ENCODE measurements at regions not wholly inside any gene's neighbourhood (a gene's known extent, or its start where the extent isn't known, plus 50 kb on each side); places are given as distances from the start of the nearest gene placed in this dataset.

- Histone ChIP-seq H3K4me1 (ENCODE audit: control insufficient read depth, insufficient read depth, low read length) (no peaks in the 10 kb centered on the region), H3K27ac (ENCODE audit: low read length) (no peak overlapping the region), H3K4me3 (ENCODE audit: low read length) (no peak overlapping the region), H3K27me3 (ENCODE audit: control insufficient read depth, insufficient read depth) (no peaks in the 10 kb centered on the region), H3K9me3 (ENCODE audit: control insufficient read depth, low read length) (no peaks in the 10 kb centered on the region)
- ATAC-seq = no peak
- intact Hi-C loops (cut with DNase I) = no loop called here
- no peak for DNase-seq
- 82% methylated on average over 4 of the region's 4 CpGs for WGBS
Measured at GRCh38 chr4:125140966-125141495, 173.7 kb upstream of the FAT4 start.

DNA sequence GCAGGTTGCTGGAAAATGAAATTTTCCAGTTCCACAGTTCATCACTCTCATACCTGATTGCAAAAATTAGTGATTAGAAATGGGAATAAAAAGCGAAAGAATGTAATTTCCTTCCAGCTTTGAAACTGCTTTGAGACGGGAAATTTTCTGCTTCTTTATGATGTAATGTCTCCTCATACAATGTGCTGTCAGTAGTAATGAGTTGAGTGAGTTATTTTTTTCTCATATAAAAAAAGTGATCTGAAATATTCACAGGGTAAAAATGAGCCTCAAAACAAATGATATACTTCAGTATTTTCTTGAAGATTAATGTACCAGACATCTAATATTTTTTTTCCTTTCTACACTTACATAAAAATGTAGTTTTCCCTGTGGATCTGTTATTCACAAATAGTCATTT is 179.1 kb upstream of the FAT4 start:
- 44% methylated on average over 2 of the region's 2 CpGs for WGBS
- DNase-seq = no peak
- Histone ChIP-seq H3K4me3 (ENCODE audit: low read length) (no peak overlapping the region), H3K4me1 (ENCODE audit: control insufficient read depth, insufficient read depth, low read length) (no peaks in the 10 kb centered on the region), H3K9me3 (ENCODE audit: control insufficient read depth, low read length) (no peaks in the 10 kb centered on the region), H3K27me3 (ENCODE audit: control insufficient read depth, insufficient read depth) (no peaks in the 10 kb centered on the region), H3K27ac (ENCODE audit: low read length) (no peak overlapping the region)
- no peak for ATAC-seq
- intact Hi-C loops (cut with DNase I) = no loop called here

DNA sequence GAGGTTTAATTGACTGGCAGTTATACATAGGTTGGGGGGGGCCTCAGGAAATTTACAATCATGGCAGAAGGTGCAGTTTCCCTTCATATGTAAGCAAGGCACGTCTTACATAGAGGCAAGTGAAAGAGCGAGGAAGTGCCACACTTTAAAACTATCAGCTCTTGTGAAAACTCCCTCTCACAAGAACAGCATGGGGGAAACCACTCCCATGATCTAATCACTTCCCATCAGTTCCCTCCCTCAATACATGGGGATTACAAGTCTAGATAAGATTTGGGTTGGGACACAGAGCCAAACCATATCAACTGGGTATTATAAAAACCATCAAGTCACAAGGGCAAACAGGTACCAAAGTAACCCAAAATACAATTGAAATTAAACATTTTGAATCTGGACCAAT is 182.0 kb upstream of the FAT4 start:
- WGBS = 78% methylated on average over 2 of the region's 2 CpGs
- ATAC-seq = no peak
- Histone ChIP-seq H3K9me3 (ENCODE audit: control insufficient read depth, low read length) (no peaks in the 10 kb centered on the region), H3K4me1 (ENCODE audit: control insufficient read depth, insufficient read depth, low read length) (no peaks in the 10 kb centered on the region), H3K27ac (ENCODE audit: low read length) (no peak overlapping the region), H3K27me3 (ENCODE audit: control insufficient read depth, insufficient read depth) (no peaks in the 10 kb centered on the region), H3K4me3 (ENCODE audit: low read length) (no peak overlapping the region)
- no peak for DNase-seq
- intact Hi-C loops (cut with DNase I) = no loop called here

DNA sequence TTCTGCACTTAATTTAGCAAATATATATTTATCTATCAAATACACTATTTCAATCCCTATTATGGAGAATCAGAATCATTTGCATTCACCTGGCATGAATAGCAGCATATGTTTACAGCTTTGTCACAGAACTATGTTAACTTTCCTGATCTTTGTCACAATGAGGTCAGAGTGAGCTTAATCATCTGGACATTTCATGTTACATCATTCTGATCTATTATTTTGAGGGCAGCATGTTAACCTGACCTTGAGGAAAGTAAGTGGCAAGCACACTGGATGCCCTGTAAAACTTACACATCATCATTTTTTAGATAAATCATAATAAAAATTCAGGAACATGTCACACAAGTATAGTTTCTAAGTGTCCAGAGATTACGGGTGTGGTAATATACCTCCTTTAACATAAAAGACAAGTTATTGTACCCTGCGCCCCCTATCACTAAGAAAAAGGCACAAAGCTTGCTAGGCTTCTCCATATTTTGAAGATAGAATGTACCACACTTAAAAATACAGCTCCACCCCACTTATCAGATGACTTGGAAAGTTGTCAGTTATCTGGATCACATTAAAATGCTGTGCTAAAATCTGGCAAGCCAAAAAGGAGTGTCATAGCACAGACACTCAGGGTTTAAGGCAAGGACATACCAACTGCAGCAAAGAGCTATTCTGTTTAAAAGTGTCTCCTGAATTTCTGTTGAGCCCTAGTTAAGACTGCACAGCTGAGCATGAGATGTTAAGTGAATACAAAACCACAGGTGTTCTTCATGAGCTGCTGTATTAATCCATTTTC is 182.7 kb upstream of the FAT4 start:
- 95% methylated on average over 2 of the region's 2 CpGs for WGBS
- Histone ChIP-seq H3K27ac (ENCODE audit: low read length) (no peak overlapping the region), H3K27me3 (ENCODE audit: control insufficient read depth, insufficient read depth) (no peaks in the 10 kb centered on the region), H3K4me1 (ENCODE audit: control insufficient read depth, insufficient read depth, low read length) (no peaks in the 10 kb centered on the region), H3K4me3 (ENCODE audit: low read length) (no peak overlapping the region), H3K9me3 (ENCODE audit: control insufficient read depth, low read length) (no peaks in the 10 kb centered on the region)
- no peak for ATAC-seq
- intact Hi-C loops (cut with DNase I) = no loop called here
- no peak for DNase-seq

DNA sequence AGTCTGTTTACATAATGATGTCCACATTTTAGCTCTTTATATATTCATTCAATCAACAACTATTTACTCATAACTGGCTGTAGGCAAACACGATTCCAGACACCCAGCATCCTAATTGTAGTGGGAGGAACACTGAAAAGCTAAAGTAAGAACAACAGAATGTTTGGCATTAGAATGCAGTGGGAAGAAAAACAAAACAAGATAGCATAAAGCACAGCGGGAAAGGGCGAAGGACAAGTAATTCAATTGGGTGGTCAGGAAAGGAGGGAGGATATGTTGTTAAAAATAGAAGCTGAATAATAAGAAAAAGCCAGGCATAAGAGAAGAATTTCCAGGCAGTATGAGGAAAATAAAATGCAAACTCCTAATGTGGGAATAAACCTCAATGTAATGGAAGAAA is 189.5 kb upstream of the FAT4 start:
- H3K9me3 ChIP-seq (ENCODE audit: control insufficient read depth, low read length) = no peaks in the 10 kb centered on the region

DNA sequence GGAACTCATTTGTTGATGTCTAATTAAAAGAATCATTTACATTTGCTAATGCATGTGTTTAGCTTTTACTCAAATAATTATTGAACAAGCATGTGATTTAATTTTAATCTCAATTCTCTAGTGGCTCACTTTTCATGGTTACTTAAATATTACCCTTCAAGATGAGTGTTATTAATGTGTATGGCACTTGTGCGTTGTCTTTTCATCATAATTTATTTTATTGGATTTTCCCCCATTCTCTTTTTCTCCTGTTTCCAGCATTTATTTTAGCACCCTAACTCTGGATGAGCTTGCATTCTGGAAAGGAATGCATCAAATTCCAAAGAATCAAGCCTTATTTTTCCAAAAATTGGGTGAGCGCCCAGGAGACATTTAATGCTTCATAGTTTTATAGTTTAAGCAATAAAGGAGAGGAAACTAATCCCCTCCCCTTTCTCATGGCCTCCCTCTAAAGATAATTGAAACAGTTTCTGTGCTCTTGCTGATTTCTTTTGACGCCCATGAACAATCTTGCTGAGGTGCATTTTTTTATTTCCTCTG is 191.1 kb upstream of the FAT4 start:
- no peak overlapping the region for H3K27ac ChIP-seq (ENCODE audit: low read length)
- no peak for ATAC-seq
- WGBS = 64% methylated on average over 3 of the region's 3 CpGs
- H3K4me3 ChIP-seq (ENCODE audit: low read length) = no peak overlapping the region
- H3K27me3 ChIP-seq (ENCODE audit: control insufficient read depth, insufficient read depth) = no peaks in the 10 kb centered on the region
- no peaks in the 10 kb centered on the region for H3K4me1 ChIP-seq (ENCODE audit: control insufficient read depth, insufficient read depth, low read length)
- no peak for DNase-seq
- intact Hi-C loops (cut with DNase I) = no loop called here
- H3K9me3 ChIP-seq (ENCODE audit: control insufficient read depth, low read length) = no peaks in the 10 kb centered on the region

More for the DNA sequence above, 189.5 kb upstream of the FAT4 start:
- H3K27me3 ChIP-seq (ENCODE audit: control insufficient read depth, insufficient read depth) = no peaks in the 10 kb centered on the region
- 30% methylated on average over 3 of the region's 3 CpGs for WGBS
- no peak for ATAC-seq
- H3K27ac ChIP-seq (ENCODE audit: low read length) = no peak overlapping the region
- no peak overlapping the region for H3K4me3 ChIP-seq (ENCODE audit: low read length)
- no peak for DNase-seq
- H3K4me1 ChIP-seq (ENCODE audit: control insufficient read depth, insufficient read depth, low read length) = no peaks in the 10 kb centered on the region
- intact Hi-C loops (cut with DNase I) = no loop called here

DNA sequence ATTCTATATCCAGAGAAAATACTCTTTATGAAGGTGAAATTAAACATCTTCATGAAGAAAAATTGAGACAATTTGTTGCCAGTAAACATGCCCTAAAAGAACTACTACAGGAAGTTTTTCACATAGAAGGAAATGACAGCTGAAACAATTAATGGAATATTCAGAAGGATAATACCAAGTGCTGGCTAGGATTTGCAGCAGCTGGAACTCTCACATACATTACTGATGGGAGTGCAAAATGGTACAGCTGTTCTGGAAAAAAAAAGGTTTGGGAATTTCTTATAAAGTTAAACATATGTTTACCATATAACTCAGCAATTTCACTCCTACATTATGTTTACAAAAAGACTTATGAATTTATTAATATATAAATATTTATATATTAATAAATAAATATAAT is 193.2 kb upstream of the FAT4 start:
- no peaks in the 10 kb centered on the region for H3K27me3 ChIP-seq (ENCODE audit: control insufficient read depth, insufficient read depth)
- H3K9me3 ChIP-seq (ENCODE audit: control insufficient read depth, low read length) = no peaks in the 10 kb centered on the region
- no peaks in the 10 kb centered on the region for H3K4me1 ChIP-seq (ENCODE audit: control insufficient read depth, insufficient read depth, low read length)
- H3K27ac ChIP-seq (ENCODE audit: low read length) = no peak overlapping the region
- DNase-seq (no peak), ATAC-seq (no peak)
- no peak overlapping the region for H3K4me3 ChIP-seq (ENCODE audit: low read length)
- intact Hi-C loops (cut with DNase I) = no loop called here

- WGBS = 69% methylated on average over 1 of the region's 1 CpG
- Histone ChIP-seq H3K27ac (ENCODE audit: low read length) (no peak overlapping the region), H3K4me1 (ENCODE audit: control insufficient read depth, insufficient read depth, low read length) (no peaks in the 10 kb centered on the region), H3K9me3 (ENCODE audit: control insufficient read depth, low read length) (no peaks in the 10 kb centered on the region), H3K27me3 (ENCODE audit: control insufficient read depth, insufficient read depth) (no peaks in the 10 kb centered on the region), H3K4me3 (ENCODE audit: low read length) (no peak overlapping the region)
- intact Hi-C loops (cut with DNase I) = no loop called here
- no peak for DNase-seq
- no peak for ATAC-seq
Measured at GRCh38 chr4:125116431-125116830, 198.3 kb upstream of the FAT4 start.

DNA sequence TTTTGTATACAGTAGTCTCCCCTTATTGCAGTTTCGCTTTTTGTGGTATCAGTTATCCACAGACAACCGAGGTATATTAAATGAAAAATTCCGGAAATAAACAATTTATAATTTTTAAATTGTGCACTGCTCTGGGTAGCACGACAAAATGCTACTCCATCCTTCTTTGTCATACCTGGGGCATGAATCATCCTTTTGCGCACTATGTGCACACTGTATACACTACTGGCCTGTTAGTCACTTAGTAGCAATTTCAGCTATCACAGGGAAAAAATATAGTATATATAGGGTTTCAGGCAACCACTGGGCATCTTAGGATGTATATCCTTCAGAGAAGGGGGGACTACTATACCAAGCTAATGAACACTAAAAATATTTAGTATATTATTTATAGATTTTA is 198.8 kb upstream of the FAT4 start:
- no peak overlapping the region for H3K27ac ChIP-seq (ENCODE audit: low read length)
- DNase-seq (no peak), ATAC-seq (no peak)
- WGBS = 93% methylated on average over 5 of the region's 5 CpGs
- H3K4me1 ChIP-seq (ENCODE audit: control insufficient read depth, insufficient read depth, low read length) = no peaks in the 10 kb centered on the region
- intact Hi-C loops (cut with DNase I) = no loop called here
- H3K9me3 ChIP-seq (ENCODE audit: control insufficient read depth, low read length) = no peaks in the 10 kb centered on the region
- H3K4me3 ChIP-seq (ENCODE audit: low read length) = no peak overlapping the region
- H3K27me3 ChIP-seq (ENCODE audit: control insufficient read depth, insufficient read depth) = no peaks in the 10 kb centered on the region

GRCh38 chr4:125115476-125115875 is 199.3 kb upstream of the FAT4 start:
- WGBS = 53% methylated on average over 1 of the region's 1 CpG
- intact Hi-C loops (cut with DNase I) = no loop called here
- Histone ChIP-seq H3K9me3 (ENCODE audit: control insufficient read depth, low read length) (no peaks in the 10 kb centered on the region), H3K27ac (ENCODE audit: low read length) (no peak overlapping the region), H3K27me3 (ENCODE audit: control insufficient read depth, insufficient read depth) (no peaks in the 10 kb centered on the region), H3K4me1 (ENCODE audit: control insufficient read depth, insufficient read depth, low read length) (no peaks in the 10 kb centered on the region), H3K4me3 (ENCODE audit: low read length) (no peak overlapping the region)
- no peak for ATAC-seq
- no peak for DNase-seq

- intact Hi-C loops (cut with DNase I) = no loop called here
- WGBS = 93% methylated on average over 3 of the region's 3 CpGs
- no peaks in the 10 kb centered on the region for H3K4me1 ChIP-seq (ENCODE audit: control insufficient read depth, insufficient read depth, low read length)
- no peak for DNase-seq
- no peak for ATAC-seq
- no peak overlapping the region for H3K27ac ChIP-seq (ENCODE audit: low read length)
- no peak overlapping the region for H3K4me3 ChIP-seq (ENCODE audit: low read length)
- H3K9me3 ChIP-seq (ENCODE audit: control insufficient read depth, low read length) = no peaks in the 10 kb centered on the region
- no peaks in the 10 kb centered on the region for H3K27me3 ChIP-seq (ENCODE audit: control insufficient read depth, insufficient read depth)
Measured at GRCh38 chr4:125112536-125112935, 202.2 kb upstream of the FAT4 start.

Measured in right cardiac atrium (tissue), 5 donors.